NCI-H1417 treated with DMSO at 0.1 percent for 48 hours (cell line): ENCODE measurements at regions not wholly inside any gene's neighbourhood (a gene's known extent, or its start where the extent isn't known, plus 50 kb on each side); places are given as distances from the start of the nearest gene placed in this dataset.

Experiments used
- DNase-seq: peaks from one replicate; lab custom pipeline; 2025; lab: John Stamatoyannopoulos, UW

DNA sequence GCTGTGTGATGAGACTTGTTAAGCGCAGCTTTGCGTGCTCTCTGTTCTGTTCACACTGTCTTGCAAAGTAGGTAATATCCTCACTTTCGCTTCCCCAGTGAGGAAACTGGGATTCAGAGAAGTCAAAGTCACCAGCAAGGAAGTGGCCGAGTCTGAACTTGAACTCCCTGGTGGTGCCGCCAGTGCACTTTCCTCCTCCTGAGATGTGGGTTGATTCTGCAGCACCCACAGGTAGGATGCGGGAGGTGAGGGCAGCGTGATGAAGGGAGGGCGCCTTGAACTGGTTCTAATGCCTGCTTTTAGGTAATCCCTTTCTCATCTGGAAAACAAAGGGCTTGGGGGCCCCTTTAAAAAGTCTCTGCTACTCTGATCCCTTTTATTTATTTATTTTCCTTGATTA lies 54.9 kb upstream of the IGF1 start:
- no peak for DNase-seq

DNA sequence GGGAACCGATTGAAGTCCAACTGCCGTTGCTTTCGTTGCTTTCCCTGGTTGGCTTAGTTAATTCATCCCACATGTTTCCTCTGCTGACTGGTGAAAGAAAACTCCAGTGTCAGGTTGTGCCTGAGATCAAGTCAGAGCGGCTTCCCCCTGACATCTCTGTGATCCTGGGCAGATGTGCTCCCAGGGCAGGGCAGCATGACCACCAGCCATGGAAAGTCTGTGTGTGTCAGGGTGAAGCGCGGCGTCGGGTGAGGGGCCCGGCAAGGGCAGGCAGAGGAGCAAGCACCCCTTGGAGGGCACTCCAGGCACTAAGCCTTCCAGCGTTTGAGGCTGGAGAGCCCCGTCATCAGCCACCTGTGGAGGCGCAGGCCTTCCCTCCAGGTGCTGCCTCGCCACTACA lies 54.5 kb upstream of the IGF1 start:
- no peak for DNase-seq

GRCh38 chr12:102533483-102534215 lies 53.3 kb upstream of the IGF1 start:
- no peak for DNase-seq
